ENCODE measurements at regions not wholly inside any gene's neighbourhood (a gene's known extent, or its start where the extent isn't known, plus 50 kb on each side); places are given as distances from the start of the nearest gene placed in this dataset.

DNA sequence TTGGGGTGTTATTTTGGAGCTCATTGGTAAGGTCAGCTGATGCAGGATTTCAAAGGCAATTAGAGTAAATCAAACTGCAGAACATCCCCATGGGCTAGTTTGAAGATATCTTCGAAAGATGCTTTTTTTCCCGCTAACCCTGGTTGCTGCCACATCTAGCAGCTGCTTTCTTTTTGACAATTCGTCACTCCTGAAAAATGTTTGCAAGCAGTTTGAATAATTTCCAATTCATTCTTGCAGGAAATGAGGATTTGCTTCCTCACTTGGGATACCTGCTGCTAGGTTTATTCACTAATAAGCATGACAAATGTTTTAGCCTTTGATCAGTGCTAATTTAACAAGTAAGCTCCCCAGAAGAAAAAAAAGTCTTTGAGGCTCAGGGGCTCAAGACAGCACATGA is 649.6 kb upstream of the RORB start:
- TF ChIP-seq, protein P1, sequence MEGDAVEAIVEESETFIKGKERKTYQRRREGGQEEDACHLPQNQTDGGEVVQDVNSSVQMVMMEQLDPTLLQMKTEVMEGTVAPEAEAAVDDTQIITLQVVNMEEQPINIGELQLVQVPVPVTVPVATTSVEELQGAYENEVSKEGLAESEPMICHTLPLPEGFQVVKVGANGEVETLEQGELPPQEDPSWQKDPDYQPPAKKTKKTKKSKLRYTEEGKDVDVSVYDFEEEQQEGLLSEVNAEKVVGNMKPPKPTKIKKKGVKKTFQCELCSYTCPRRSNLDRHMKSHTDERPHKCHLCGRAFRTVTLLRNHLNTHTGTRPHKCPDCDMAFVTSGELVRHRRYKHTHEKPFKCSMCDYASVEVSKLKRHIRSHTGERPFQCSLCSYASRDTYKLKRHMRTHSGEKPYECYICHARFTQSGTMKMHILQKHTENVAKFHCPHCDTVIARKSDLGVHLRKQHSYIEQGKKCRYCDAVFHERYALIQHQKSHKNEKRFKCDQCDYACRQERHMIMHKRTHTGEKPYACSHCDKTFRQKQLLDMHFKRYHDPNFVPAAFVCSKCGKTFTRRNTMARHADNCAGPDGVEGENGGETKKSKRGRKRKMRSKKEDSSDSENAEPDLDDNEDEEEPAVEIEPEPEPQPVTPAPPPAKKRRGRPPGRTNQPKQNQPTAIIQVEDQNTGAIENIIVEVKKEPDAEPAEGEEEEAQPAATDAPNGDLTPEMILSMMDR (conservative IDR thresholded peaks at IDR 0.05; ENCODE audit: low read length): no peak
- TF ChIP-seq EZH2phosphoT487 (IDR thresholded peaks at IDR 0.05; ENCODE audit: borderline replicate concordance, low read depth, low read length): no peak

DNA sequence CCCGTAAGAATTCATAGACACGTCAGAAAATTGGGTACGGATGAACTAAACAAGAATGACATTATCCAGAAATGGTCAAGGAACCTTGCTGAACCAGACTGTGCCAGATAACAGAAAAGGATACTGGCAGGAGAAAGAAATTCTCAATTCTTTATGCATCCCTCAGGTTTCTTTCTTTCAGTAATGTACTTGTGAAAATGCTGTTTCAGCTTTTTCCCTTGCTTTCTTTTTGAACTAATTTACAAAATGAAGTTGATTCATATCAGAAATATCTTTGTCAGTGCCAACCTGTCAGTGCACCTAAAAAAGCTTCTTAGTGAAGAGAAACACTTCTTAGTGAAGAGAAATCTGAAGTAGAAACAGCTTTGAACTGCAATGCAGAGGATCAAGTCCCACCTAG is 643.6 kb upstream of the RORB start:
- BruUV-seq (replicated peaks): no TSS peak
- Histone ChIP-seq H3K79me2 (ENCODE audit: insufficient read depth, low read depth, low read length) (no peaks in the 10 kb centered on the region), H3K9me2 (ENCODE audit: insufficient read depth, low read length) (no peaks in the 10 kb centered on the region), H3K4me2 (ENCODE audit: low read length) (no peak overlapping the region), H3K4me1 (ENCODE audit: insufficient read depth, low read length, poor library complexity, severe bottlenecking) (no peaks in the 10 kb centered on the region), H3K27ac (ENCODE audit: low read depth, low read length, poor library complexity, severe bottlenecking) (no peak overlapping the region), H4K20me1 (ENCODE audit: insufficient read depth, low read length) (no peaks in the 10 kb centered on the region), H3K36me3 (ENCODE audit: insufficient read depth, low read length) (no peaks in the 10 kb centered on the region), H2AFZ (ENCODE audit: low read length) (no peak overlapping the region), H3K4me3 (ENCODE audit: low read depth, low read length, poor library complexity, severe bottlenecking) (no peak overlapping the region), H3K9me3 (ENCODE audit: low read length) (no peaks in the 10 kb centered on the region)
- TF ChIP-seq EZH2phosphoT487 (IDR thresholded peaks at IDR 0.05; ENCODE audit: borderline replicate concordance, low read depth, low read length): no peak
- TF ChIP-seq, protein P1 (conservative IDR thresholded peaks at IDR 0.05; ENCODE audit: low read length): no peak
- no peak for DNase-seq (ENCODE audit: low spot score)
- intact Hi-C loops (cut with micrococcal nuclease; ENCODE audit: unreplicated experiment): no loop called here
- CTCF ChIA-PET (ENCODE audit: unreplicated experiment): no interaction called here
- POLR2A ChIA-PET: interaction anchor here (0.9 to 1.1 kb wide), 2 partner anchors 13 to 16 kb away, joined by 3 to 6 read pairs; no protein-coding TSS in a partner anchor

More for the DNA sequence above, 649.6 kb upstream of the RORB start:
- Histone ChIP-seq H3K4me3 (ENCODE audit: low read depth, low read length, poor library complexity, severe bottlenecking) (no peak overlapping the region), H3K4me1 (ENCODE audit: insufficient read depth, low read length, poor library complexity, severe bottlenecking) (no peaks in the 10 kb centered on the region), H2AFZ (ENCODE audit: low read length) (no peak overlapping the region), H3K79me2 (ENCODE audit: insufficient read depth, low read depth, low read length) (no peaks in the 10 kb centered on the region), H3K27ac (ENCODE audit: low read depth, low read length, poor library complexity, severe bottlenecking) (no peak overlapping the region), H3K4me2 (ENCODE audit: low read length) (no peak overlapping the region), H4K20me1 (ENCODE audit: insufficient read depth, low read length) (no peaks in the 10 kb centered on the region), H3K9me3 (ENCODE audit: low read length) (no peaks in the 10 kb centered on the region), H3K36me3 (ENCODE audit: insufficient read depth, low read length) (no peaks in the 10 kb centered on the region), H3K9me2 (ENCODE audit: insufficient read depth, low read length) (no peaks in the 10 kb centered on the region)
- no TSS peak for BruUV-seq (replicated peaks)
- no peak for DNase-seq (ENCODE audit: low spot score)
- intact Hi-C loops (cut with micrococcal nuclease; ENCODE audit: unreplicated experiment): no loop called here
- ChIA-PET POLR2A (interaction anchor here (1.0 kb wide), 1 partner anchor 79 kb away, joined by 3 read pairs; no protein-coding TSS in a partner anchor), CTCF (ENCODE audit: unreplicated experiment) (no interaction called here)

DNA sequence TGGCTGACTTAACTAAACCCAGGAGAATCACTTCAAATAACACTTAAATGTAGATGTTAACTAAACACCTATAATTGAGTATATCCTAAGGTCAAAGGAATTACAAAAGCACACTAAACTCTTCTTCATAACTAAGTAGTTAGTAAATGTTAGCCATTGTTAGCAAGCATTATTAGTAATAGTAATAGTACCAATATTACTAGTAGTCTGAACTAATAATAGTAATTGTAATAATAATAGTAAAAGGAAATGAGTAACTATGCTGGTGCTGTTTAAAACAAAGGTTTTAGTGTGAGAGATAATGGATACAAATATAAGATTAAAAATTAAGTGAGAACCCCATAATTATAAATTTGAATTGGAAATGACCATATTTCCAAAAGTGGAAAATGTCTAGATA is 641.9 kb upstream of the RORB start:
- ChIA-PET CTCF (ENCODE audit: unreplicated experiment) (no interaction called here), POLR2A (interaction anchor here (0.7 kb wide), 2 partner anchors 14 to 1471 kb away, joined by 3 read pairs; no protein-coding TSS in a partner anchor)
- Histone ChIP-seq H3K79me2 (ENCODE audit: insufficient read depth, low read depth, low read length) (no peaks in the 10 kb centered on the region), H3K4me1 (ENCODE audit: insufficient read depth, low read length, poor library complexity, severe bottlenecking) (no peaks in the 10 kb centered on the region), H2AFZ (ENCODE audit: low read length) (no peak overlapping the region), H3K4me2 (ENCODE audit: low read length) (no peak overlapping the region), H3K9me3 (ENCODE audit: low read length) (no peaks in the 10 kb centered on the region), H4K20me1 (ENCODE audit: insufficient read depth, low read length) (no peaks in the 10 kb centered on the region), H3K36me3 (ENCODE audit: insufficient read depth, low read length) (no peaks in the 10 kb centered on the region), H3K9me2 (ENCODE audit: insufficient read depth, low read length) (no peaks in the 10 kb centered on the region), H3K27ac (ENCODE audit: low read depth, low read length, poor library complexity, severe bottlenecking) (no peak overlapping the region), H3K4me3 (ENCODE audit: low read depth, low read length, poor library complexity, severe bottlenecking) (no peak overlapping the region)
- BruUV-seq (replicated peaks): no TSS peak
- intact Hi-C loops (cut with micrococcal nuclease; ENCODE audit: unreplicated experiment): no loop called here
- no peak for DNase-seq (ENCODE audit: low spot score)
- TF ChIP-seq, protein P1 (conservative IDR thresholded peaks at IDR 0.05; ENCODE audit: low read length): no peak
- TF ChIP-seq EZH2phosphoT487 (IDR thresholded peaks at IDR 0.05; ENCODE audit: borderline replicate concordance, low read depth, low read length): no peak

All from OCI-LY7 (cell line).